Prostate gland (tissue), 2 donors: ENCODE measurements at regions not wholly inside any gene's neighbourhood (a gene's known extent, or its start where the extent isn't known, plus 50 kb on each side); places are given as distances from the start of the nearest gene placed in this dataset.
"Not testable (repeated sequence)": the region's sequence is repeated elsewhere in the genome, so short reads cannot be mapped to it uniquely, and the experiment has no call there.

Source experiments
- DNase-seq: peaks from one replicate; pipeline ENCODE4 v3.0.0-alpha.2; 2019; ENCODE audit warnings: low spot score
- H3K27ac ChIP-seq, 2 donors: fragments of 200-600 bp; sonication (generic); 2 replicates each; pipeline ENCODE4 v1.5.1; 2017 to 2019
- H3K27me3 ChIP-seq: fragments of 200-600 bp; sonication (generic); replicated peaks from 2 replicates; pipeline ENCODE4 v1.5.1; 2019; ENCODE audit not compliant: insufficient read depth
- H3K36me3 ChIP-seq, 2 donors: fragments of 200-600 bp; sonication (generic); 1 replicate in 1 of 2; 2 replicates in 1 of 2; pipeline versions ENCODE4 v1.5.1 to v1.8.1; 2017 to 2019
- H3K4me1 ChIP-seq: fragments of 200-600 bp; sonication (generic); replicated peaks from 2 replicates; pipeline ENCODE4 v1.5.1; 2019
- H3K4me3 ChIP-seq, 2 donors: fragments of 200-600 bp; sonication (generic); 2 replicates each; pipeline ENCODE4 v1.5.1; 2017 to 2019
- H3K9me3 ChIP-seq: fragments of 200-600 bp; sonication (generic); 2 replicates; pipeline ENCODE4 v1.5.1; 2017
- POLR2A ChIP-seq: fragments of 450-650 bp; IDR thresholded peaks from one replicate; pipeline ENCODE4 v1.6.1; 2016; ENCODE audit warnings: antibody characterized with exemption, mild to moderate bottlenecking
- POLR2AphosphoS5 ChIP-seq: sonication (generic); formaldehyde crosslinking; IDR thresholded peaks from one replicate; pipeline ENCODE4 v1.6.1; 2017; ENCODE audit warnings: antibody characterized with exemption
- WGBS: methylation state at CpG from one replicate; pipeline ENCODE4 v1.1.5; 2018; 5-methylcytosine and 5-hydroxymethylcytosine counted together
- intact Hi-C: fragments of 100-400 bp; cut with DNase I; formaldehyde crosslinking; loops from one replicate; pipeline ENCODE4 v1.14.2; 2022
- TF ChIP-seq, protein P1 (sequence below), 4 experiments: fragments of 200-600 bp in 2 of 4; fragments of 450-650 bp in 2 of 4; sonication (generic) in 2 of 4; IDR thresholded peaks; 1 replicate in 3 of 4; 2 replicates in 1 of 4; pipeline ENCODE4 v1.5.1; 2016 to 2019; ENCODE audit warnings: antibody characterized with exemption in 4 of 4, mild to moderate bottlenecking in 2 of 4, moderate library complexity in 2 of 4

DNA sequence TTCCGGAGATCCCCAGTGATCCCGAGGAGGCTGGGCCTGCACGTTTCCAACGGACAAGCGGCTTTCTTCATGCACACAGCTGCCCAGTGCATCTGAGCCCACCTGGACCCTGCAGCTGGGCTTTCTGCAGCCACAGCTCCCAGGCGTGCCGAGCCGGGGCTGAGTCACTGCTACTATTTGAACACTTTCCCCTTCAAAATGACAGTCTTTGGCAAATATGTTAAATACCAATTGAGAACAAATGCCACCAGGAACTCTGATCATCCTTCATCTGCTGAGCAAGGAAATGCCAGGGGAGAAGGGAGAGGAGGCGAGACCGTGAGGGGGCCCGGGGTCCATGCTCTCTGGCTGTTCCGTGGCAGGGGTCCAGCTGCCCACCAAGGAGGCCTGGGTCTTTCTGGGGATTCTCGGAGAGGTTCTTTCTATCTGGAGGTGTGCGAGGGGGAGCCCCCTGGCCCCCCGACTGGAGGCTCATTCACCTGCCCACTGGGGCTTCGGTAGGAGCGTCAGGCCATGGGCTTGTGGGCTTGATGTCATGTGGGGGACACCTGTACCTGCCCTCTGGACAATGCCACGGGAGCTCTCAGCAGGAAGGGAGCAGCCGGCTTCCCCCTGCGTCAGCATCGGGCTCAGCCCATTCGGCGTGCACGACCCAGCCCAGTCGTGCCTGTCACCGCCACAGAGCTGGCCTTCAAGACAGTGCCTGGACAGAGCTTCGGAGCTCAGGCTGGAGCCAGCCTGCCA is 159.6 kb downstream of the CTTN start:
- Histone ChIP-seq H3K4me3 (no peak overlapping the region), H3K9me3 (no peaks in the 10 kb centered on the region), H3K36me3 (no peaks in the 10 kb centered on the region), H3K4me1 (no peaks in the 10 kb centered on the region), H3K27ac (no peak overlapping the region), H3K27me3 (no peaks in the 10 kb centered on the region)
- intact Hi-C loops = no loop called here
- no peak for TF ChIP-seq POLR2A
- TF ChIP-seq, protein P1, sequence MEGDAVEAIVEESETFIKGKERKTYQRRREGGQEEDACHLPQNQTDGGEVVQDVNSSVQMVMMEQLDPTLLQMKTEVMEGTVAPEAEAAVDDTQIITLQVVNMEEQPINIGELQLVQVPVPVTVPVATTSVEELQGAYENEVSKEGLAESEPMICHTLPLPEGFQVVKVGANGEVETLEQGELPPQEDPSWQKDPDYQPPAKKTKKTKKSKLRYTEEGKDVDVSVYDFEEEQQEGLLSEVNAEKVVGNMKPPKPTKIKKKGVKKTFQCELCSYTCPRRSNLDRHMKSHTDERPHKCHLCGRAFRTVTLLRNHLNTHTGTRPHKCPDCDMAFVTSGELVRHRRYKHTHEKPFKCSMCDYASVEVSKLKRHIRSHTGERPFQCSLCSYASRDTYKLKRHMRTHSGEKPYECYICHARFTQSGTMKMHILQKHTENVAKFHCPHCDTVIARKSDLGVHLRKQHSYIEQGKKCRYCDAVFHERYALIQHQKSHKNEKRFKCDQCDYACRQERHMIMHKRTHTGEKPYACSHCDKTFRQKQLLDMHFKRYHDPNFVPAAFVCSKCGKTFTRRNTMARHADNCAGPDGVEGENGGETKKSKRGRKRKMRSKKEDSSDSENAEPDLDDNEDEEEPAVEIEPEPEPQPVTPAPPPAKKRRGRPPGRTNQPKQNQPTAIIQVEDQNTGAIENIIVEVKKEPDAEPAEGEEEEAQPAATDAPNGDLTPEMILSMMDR (IDR thresholded peaks at IDR 0.05) = no peak
- no peak for TF ChIP-seq POLR2AphosphoS5
- WGBS = 85% methylated on average over 27 of the region's 27 CpGs
- no peak for DNase-seq

DNA sequence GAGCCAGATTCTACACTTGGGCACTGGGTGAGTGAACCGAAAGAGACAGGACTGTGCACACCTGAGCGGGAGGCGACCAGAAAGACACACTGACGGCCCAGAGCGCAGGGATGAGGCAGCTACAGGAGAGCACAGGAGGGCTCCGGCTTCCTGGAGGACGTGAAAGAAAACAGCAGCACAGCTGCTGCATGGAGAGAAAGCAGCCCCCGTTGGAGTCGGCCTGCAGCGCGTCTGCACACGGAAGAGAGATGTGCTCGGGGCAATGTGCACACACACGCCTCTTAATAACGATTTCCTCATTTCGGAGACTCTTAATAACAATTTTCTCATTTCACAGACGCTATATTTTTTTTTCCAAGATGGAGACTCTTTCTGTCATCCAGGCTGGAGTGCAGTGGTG is 160.4 kb downstream of the CTTN start:
- TF ChIP-seq POLR2AphosphoS5 = no peak
- TF ChIP-seq POLR2A = no peak
- TF ChIP-seq, protein P1 (IDR thresholded peaks at IDR 0.05) = no peak
- H3K9me3 ChIP-seq = no peaks in the 10 kb centered on the region
- H3K27me3 ChIP-seq = no peaks in the 10 kb centered on the region
- H3K27ac ChIP-seq = no peak overlapping the region
- intact Hi-C loops = no loop called here
- no peaks in the 10 kb centered on the region for H3K4me1 ChIP-seq
- 86% methylated on average over 17 of the region's 17 CpGs for WGBS
- no peak overlapping the region for H3K4me3 ChIP-seq
- no peaks in the 10 kb centered on the region for H3K36me3 ChIP-seq
- no peak for DNase-seq

DNA sequence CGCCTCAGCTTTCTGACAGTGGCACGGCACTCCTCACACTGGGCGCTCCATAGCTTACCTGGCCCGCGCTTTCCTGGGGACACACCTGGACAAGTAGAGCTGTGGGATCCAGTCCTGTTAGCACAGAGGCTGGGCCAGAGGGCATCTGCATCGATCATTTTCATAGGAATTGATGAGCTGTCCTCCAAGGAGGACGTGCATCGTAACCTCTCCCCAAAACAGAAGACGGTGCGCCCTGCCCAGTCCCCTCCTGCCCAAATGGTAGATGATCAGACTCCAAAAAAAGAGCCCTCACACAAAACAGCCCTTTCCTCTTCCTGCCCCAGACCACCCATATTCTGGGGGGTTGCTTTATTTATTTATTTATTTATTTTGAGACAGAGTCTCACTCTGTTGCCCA is 161.2 kb downstream of the CTTN start:
- no peaks in the 10 kb centered on the region for H3K36me3 ChIP-seq
- 87% methylated on average over 10 of the region's 10 CpGs for WGBS
- DNase-seq = no peak
- H3K27ac ChIP-seq = no peak overlapping the region
- H3K9me3 ChIP-seq = no peaks in the 10 kb centered on the region
- no peaks in the 10 kb centered on the region for H3K4me1 ChIP-seq
- H3K27me3 ChIP-seq = no peaks in the 10 kb centered on the region
- H3K4me3 ChIP-seq = no peak overlapping the region
- TF ChIP-seq POLR2AphosphoS5 = no peak
- no peak for TF ChIP-seq POLR2A
- TF ChIP-seq, protein P1 (IDR thresholded peaks at IDR 0.05) = no peak
- intact Hi-C loops = no loop called here

DNA sequence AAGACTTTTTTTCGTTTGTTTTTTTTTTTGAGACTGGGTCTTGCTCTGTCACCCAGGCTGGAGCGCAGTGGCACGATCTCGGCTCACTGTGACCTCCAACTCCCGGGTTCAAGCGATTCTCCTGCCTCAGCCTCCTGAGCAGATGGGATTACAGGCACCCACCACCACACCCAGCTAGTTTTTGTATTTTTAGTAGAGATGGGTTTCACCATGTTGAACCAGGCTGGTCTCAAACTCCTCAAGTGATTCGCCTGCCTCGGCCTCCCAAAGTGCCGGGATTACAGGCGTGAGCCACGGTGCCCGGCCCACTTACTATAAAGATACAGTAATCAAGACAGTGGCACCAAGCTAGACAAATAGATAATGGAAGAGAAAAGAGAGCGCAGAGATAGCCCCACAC is 162.3 kb downstream of the CTTN start:
- H3K36me3 ChIP-seq, DNase-seq, H3K4me3 ChIP-seq, H3K27me3 ChIP-seq, H3K4me1 ChIP-seq, intact Hi-C loops, H3K9me3 ChIP-seq, H3K27ac ChIP-seq: not testable (repeated sequence)
- 93% methylated on average over 13 of the region's 13 CpGs for WGBS

DNA sequence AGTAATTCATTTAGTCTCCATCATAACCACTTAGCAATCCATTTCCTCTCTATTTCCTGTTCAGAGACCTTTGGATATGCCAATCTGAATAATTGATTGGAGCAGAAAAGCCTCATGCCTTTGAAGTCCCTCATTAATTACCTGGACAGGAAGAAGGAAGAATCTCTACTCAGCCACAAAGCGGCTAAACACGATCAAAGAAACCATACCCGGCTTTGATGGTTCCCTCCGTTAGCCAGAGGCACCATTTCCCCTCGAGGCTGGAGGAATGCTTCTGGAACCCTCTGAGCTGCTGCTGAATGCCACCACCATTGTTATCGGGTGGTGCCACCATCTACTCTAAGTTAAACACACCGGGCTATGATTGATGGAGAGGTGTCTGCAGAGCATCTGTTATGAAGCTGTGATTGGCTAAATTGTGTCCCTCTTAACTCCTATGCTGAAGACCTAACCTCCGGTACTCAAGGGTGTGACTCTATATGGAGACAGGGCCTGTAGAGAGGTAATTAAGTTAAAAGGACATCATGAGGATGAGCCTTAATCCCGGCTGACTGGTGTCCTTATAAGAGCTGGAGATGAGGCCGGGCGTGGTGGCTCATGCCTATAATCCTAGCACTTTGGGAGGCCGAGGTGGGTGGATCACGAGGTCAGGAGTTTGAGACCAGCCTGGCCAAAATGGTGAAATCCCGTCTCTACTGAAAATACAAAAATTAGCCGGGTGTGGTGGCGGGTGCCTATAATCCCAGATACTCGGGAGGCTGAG is 168.6 kb downstream of the CTTN start:
- 85% methylated on average over 17 of the region's 17 CpGs for WGBS

More for the DNA sequence above, 168.6 kb downstream of the CTTN start:
- intact Hi-C loops = no loop called here
- H3K27me3 ChIP-seq = no peaks in the 10 kb centered on the region
- no peak overlapping the region for H3K4me3 ChIP-seq
- H3K36me3 ChIP-seq = no peaks in the 10 kb centered on the region
- TF ChIP-seq POLR2A (no peak), POLR2AphosphoS5 (no peak)
- TF ChIP-seq, protein P1 (IDR thresholded peaks at IDR 0.05) = no peak
- no peaks in the 10 kb centered on the region for H3K9me3 ChIP-seq
- DNase-seq = no peak
- H3K4me1 ChIP-seq = no peaks in the 10 kb centered on the region
- no peak overlapping the region for H3K27ac ChIP-seq
